KMS-11 (cell line): ENCODE measurements at regions not wholly inside any gene's neighbourhood (a gene's known extent, or its start where the extent isn't known, plus 50 kb on each side); places are given as distances from the start of the nearest gene placed in this dataset.

Source experiments
- H2AFZ ChIP-seq: fragments of 200-600 bp; sonication (generic); 2 replicates; pipeline ENCODE4 v1.6.1; 2016; ENCODE audit warnings: antibody characterized with exemption, mixed run types, low read depth
- H3K27ac ChIP-seq: fragments of 200-600 bp; sonication (generic); 2 replicates; pipeline ENCODE4 v1.6.1; 2016; ENCODE audit warnings: mild to moderate bottlenecking, mixed run types
- H3K27me3 ChIP-seq: fragments of 200-600 bp; sonication (generic); 2 replicates; pipeline ENCODE4 v1.6.1; 2017; ENCODE audit warnings: mild to moderate bottlenecking, low read depth, mixed run types, moderate library complexity; ENCODE audit not compliant: insufficient read depth
- H3K36me3 ChIP-seq: fragments of 200-600 bp; sonication (generic); 2 replicates; pipeline ENCODE4 v1.6.1; 2017; ENCODE audit warnings: mild to moderate bottlenecking, mixed run types; ENCODE audit not compliant: insufficient read depth
- H3K4me1 ChIP-seq: fragments of 200-600 bp; sonication (generic); 2 replicates; pipeline ENCODE4 v1.6.1; 2016; ENCODE audit warnings: mild to moderate bottlenecking, low read depth, mixed run types; ENCODE audit not compliant: poor library complexity, severe bottlenecking
- H3K4me2 ChIP-seq: fragments of 200-600 bp; sonication (generic); 2 replicates; pipeline ENCODE4 v1.7.0; 2016; ENCODE audit warnings: mild to moderate bottlenecking, mixed run types
- H3K4me3 ChIP-seq: fragments of 200-600 bp; sonication (generic); IDR thresholded peaks from 2 replicates; pipeline ENCODE4 v1.6.1; 2017; ENCODE audit warnings: low read depth, low read length, mixed read lengths; ENCODE audit not compliant: insufficient read depth
- H3K79me2 ChIP-seq: fragments of 200-600 bp; sonication (generic); 2 replicates; pipeline ENCODE4 v1.6.1; 2016; ENCODE audit warnings: low read depth, mixed run types; ENCODE audit not compliant: insufficient read depth
- H3K9ac ChIP-seq: fragments of 200-600 bp; sonication (generic); 2 replicates; pipeline ENCODE4 v1.6.1; 2016; ENCODE audit warnings: mild to moderate bottlenecking, mixed run types
- H4K20me1 ChIP-seq: fragments of 200-600 bp; sonication (generic); 2 replicates; pipeline ENCODE4 v1.6.1; 2016; ENCODE audit warnings: mild to moderate bottlenecking, mixed run types; ENCODE audit not compliant: insufficient read depth
- TF ChIP-seq, protein P1 (sequence below): fragments of 200-600 bp; sonication (generic); conservative IDR thresholded peaks from 2 replicates; pipeline ENCODE4 v1.6.1; 2017; ENCODE audit warnings: low read depth, mild to moderate bottlenecking, antibody characterized with exemption, low read length, moderate library complexity, mixed read lengths

DNA sequence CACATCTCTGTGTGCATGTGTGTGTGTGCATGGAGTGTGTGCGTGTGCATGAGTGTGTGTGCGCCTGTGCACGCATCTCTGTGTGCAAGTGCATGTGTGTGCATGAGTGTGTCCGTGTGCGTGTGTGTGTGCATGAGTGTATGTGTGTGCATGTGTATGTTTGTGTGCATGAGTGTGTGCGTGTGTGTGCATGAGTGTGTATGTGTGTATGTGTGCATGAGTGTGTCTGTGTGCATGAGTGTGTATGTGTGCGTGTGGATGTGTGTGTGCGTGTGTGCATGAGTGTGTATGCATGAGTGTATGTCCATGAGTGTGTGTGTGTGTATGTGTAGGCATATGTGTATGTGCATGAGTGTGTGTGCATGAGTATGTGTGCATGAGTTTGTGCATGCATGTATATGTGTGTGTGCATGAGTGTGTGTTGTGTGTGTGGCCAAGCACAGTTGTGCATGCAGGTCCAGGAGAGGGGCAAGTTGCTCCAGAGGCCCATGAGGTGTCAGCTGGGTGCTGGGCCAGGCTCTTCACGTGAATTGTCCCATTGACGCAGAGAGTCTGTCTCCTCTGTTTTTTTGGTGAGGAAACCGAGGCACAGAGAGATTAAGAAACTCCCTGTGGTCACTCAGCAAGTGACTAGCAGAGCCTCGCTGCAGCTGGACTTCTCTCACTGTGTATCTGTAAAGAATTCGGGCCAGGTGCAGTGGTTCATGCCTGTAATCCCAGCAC, 75.5 kb downstream of the ASB1 start:
- H3K27me3 ChIP-seq, result no peaks in the 10 kb centered on the region
- H2AFZ ChIP-seq, result no peak overlapping the region
- no peaks in the 10 kb centered on the region for H3K4me1 ChIP-seq
- TF ChIP-seq, protein P1, sequence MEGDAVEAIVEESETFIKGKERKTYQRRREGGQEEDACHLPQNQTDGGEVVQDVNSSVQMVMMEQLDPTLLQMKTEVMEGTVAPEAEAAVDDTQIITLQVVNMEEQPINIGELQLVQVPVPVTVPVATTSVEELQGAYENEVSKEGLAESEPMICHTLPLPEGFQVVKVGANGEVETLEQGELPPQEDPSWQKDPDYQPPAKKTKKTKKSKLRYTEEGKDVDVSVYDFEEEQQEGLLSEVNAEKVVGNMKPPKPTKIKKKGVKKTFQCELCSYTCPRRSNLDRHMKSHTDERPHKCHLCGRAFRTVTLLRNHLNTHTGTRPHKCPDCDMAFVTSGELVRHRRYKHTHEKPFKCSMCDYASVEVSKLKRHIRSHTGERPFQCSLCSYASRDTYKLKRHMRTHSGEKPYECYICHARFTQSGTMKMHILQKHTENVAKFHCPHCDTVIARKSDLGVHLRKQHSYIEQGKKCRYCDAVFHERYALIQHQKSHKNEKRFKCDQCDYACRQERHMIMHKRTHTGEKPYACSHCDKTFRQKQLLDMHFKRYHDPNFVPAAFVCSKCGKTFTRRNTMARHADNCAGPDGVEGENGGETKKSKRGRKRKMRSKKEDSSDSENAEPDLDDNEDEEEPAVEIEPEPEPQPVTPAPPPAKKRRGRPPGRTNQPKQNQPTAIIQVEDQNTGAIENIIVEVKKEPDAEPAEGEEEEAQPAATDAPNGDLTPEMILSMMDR, result no peak
- no peak overlapping the region for H3K9ac ChIP-seq
- no peak overlapping the region for H3K27ac ChIP-seq
- H3K79me2 ChIP-seq, result no peaks in the 10 kb centered on the region
- no peak overlapping the region for H3K4me2 ChIP-seq
- H3K4me3 ChIP-seq, result no peak overlapping the region
- no peaks in the 10 kb centered on the region for H4K20me1 ChIP-seq
- H3K36me3 ChIP-seq, result no peaks in the 10 kb centered on the region

DNA sequence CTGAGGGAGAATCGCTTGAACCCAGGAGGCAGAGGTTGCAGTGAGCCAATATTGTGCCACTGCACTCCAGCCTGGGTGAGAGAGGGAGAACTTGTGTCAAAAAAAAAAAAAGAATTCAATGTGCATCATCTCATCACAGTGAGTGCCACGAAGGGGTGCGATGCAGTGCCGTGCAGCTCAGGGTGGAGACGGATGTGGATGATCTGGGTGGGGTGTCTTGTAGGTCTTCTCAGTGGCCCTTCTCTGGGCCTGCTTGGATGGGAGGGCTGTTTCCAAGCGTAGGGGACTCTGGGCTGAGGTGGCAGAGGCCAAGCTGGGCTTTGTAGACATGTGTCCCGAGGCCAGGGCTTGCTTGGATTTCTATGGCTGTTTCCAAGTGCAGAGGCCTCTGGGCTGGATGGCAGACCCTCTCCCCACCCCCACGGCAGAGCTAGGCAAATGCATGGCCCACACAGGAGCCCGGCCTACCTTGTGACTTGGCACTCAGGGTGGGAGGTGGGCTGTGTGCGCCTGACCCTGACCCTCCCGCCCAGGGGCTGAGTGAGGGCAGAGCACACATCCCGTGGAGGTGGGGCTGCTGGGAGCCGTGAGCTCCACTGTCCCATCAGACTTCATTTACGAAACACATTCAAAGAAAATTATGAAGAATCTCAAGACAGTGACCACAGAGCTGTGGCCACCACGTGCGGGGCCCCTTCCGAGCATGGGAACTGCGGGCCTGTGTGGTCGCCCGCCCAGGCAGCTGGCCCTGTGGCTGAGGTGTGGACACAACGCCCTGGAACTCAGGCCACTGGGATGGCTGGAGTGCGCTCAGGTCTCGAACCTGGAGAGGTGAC, 76.4 kb downstream of the ASB1 start:
- no peaks in the 10 kb centered on the region for H3K36me3 ChIP-seq
- no peak overlapping the region for H3K4me2 ChIP-seq
- H3K9ac ChIP-seq, result no peak overlapping the region
- no peaks in the 10 kb centered on the region for H4K20me1 ChIP-seq
- H3K27ac ChIP-seq, result no peak overlapping the region
- no peaks in the 10 kb centered on the region for H3K79me2 ChIP-seq
- no peaks in the 10 kb centered on the region for H3K4me1 ChIP-seq
- H3K4me3 ChIP-seq, result no peak overlapping the region
- no peaks in the 10 kb centered on the region for H3K27me3 ChIP-seq
- TF ChIP-seq, protein P1, result no peak
- H2AFZ ChIP-seq, result no peak overlapping the region

- Histone ChIP-seq H3K79me2 (no peaks in the 10 kb centered on the region), H2AFZ (no peak overlapping the region), H3K36me3 (no peaks in the 10 kb centered on the region), H3K27me3 (no peaks in the 10 kb centered on the region; the same call in 1 of the 2 replicates), H4K20me1 (no peaks in the 10 kb centered on the region), H3K4me2 (no peak overlapping the region), H3K4me1 (no peaks in the 10 kb centered on the region), H3K27ac (no peak overlapping the region), H3K9ac (no peak overlapping the region), H3K4me3 (no peak overlapping the region)
- TF ChIP-seq, protein P1, result no peak
Observed at GRCh38 chr2:238504181-238504931, 77.6 kb downstream of the ASB1 start.

DNA sequence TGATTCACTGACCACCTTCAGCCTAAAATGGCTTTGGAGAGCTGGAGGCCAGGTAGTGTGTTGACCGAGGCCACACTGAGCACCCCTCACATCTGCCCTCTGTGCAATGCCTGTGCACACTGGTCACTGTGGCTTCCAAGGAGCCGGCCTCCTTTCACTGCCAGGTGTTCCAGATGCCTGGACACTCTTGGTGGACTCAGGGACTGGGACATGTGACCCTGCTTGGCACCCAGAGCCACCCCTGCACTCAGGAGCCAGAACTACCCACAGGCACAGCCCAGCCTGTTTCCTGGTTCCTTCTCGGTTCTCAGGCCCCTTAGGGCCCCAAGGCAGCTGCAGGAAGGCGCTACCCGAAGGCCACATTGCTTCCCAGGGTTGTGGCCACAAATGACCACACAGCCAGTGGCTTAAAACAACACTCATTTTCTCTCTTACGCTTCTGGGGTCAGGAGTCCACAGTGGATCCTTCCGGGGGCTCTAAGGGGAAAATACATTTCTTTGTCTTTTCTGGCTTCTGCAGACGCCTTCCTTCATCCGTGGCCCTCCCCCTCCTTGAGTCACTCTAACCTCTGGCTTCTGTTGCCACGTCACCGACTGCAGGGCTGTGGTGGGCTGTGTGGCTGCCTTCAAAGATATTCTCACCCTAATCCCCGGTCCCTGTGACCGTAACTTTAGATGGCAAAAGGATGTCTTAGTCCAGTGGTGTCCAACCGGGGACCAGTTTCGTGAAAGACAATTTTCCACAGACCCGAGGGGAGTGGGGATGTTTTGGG, 78.6 kb downstream of the ASB1 start:
- H4K20me1 ChIP-seq, result no peaks in the 10 kb centered on the region
- H3K9ac ChIP-seq, result no peak overlapping the region
- TF ChIP-seq, protein P1, result no peak
- H3K36me3 ChIP-seq, result no peaks in the 10 kb centered on the region
- H3K4me2 ChIP-seq, result no peak overlapping the region
- no peak overlapping the region for H2AFZ ChIP-seq
- H3K4me3 ChIP-seq, result no peak overlapping the region
- no peak overlapping the region for H3K27ac ChIP-seq
- H3K4me1 ChIP-seq, result no peaks in the 10 kb centered on the region
- H3K79me2 ChIP-seq, result no peaks in the 10 kb centered on the region
- no peaks in the 10 kb centered on the region; the same call in 1 of the 2 replicates for H3K27me3 ChIP-seq
